OCI-LY7 (cell line): ENCODE measurements at regions not wholly inside any gene's neighbourhood (a gene's known extent, or its start where the extent isn't known, plus 50 kb on each side); places are given as distances from the start of the nearest gene placed in this dataset.
"Not testable (repeated sequence)": the region's sequence is repeated elsewhere in the genome, so short reads cannot be mapped to it uniquely, and the experiment has no call there.

Experiments used
- CTCF ChIP-seq: fragments of 200-600 bp; sonication (generic); conservative IDR thresholded peaks from 2 replicates; pipeline ENCODE4 v1.5.1; 2014; ENCODE audit warnings: mild to moderate bottlenecking, antibody characterized with exemption, low read length, moderate library complexity, mixed read lengths
- EZH2phosphoT487 ChIP-seq: fragments of 200-600 bp; sonication (generic); IDR thresholded peaks from 2 replicates; pipeline ENCODE4 v1.6.1; 2018; ENCODE audit warnings: low read depth, borderline replicate concordance, mild to moderate bottlenecking, mixed run types, antibody characterized with exemption, low read length, moderate library complexity, mixed read lengths

DNA sequence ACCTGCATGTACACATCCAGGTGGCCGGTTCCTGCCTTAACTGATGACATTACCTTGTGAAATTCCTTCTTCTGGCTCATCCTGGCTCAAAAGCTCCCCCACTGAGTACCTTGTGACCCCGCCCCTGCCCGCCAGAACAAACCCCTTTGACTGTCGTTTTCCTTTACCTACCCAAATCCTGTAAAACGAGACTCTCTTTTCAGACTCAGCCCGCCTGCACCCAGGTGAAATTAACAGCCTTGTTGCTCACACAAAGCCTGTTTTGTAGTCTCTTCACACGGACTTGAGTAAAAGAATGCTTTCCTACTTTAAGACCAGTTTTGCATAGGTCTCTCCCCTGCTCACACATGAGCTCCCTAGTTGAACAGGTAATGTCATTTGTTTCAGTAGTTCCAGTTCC, 667.4 kb upstream of the GBE1 start:
- not testable (repeated sequence) for TF ChIP-seq CTCF, EZH2phosphoT487
